Aorta (tissue), 5 donors: ENCODE measurements at regions not wholly inside any gene's neighbourhood (a gene's known extent, or its start where the extent isn't known, plus 50 kb on each side); places are given as distances from the start of the nearest gene placed in this dataset.

Experiments used
- ATAC-seq: fragments of 200-7000 bp; cut with Tn5 transposase; one replicate; pipeline ENCODE4 v1.9.1; 2022; ENCODE audit warnings: moderate library complexity; ENCODE audit not compliant: low FRiP score
- DNase-seq, 2 donors: peaks; one replicate each; pipeline ENCODE4 v3.0.0-alpha.2; 2020
- H3K27ac ChIP-seq, 2 donors: one replicate each; pipeline ENCODE4 v1.5.1; 2013; ENCODE audit warnings: low read length in 2 of 2, mild to moderate bottlenecking in 2 of 2, moderate library complexity in 2 of 2, control low read depth in 1 of 2, inconsistent platforms in 1 of 2, low read depth in 1 of 2
- H3K27me3 ChIP-seq, 2 donors: one replicate each; pipeline ENCODE4 v1.6.1; 2013; ENCODE audit warnings: control low read depth in 1 of 2, low read length in 1 of 2, mild to moderate bottlenecking in 1 of 2, moderate library complexity in 1 of 2; ENCODE audit not compliant: insufficient read depth in 2 of 2, control insufficient read depth in 1 of 2
- H3K36me3 ChIP-seq, 2 donors: one replicate each; pipeline ENCODE4 v1.6.1; 2013; ENCODE audit warnings: control low read depth in 1 of 2, low read length in 1 of 2, mild to moderate bottlenecking in 1 of 2; ENCODE audit not compliant: insufficient read depth in 2 of 2, control insufficient read depth in 1 of 2
- H3K4me1 ChIP-seq, 2 donors: one replicate each; pipeline ENCODE4 v1.6.1; 2013; ENCODE audit warnings: low read length in 2 of 2, control low read depth in 1 of 2, mild to moderate bottlenecking in 1 of 2, moderate library complexity in 1 of 2; ENCODE audit not compliant: insufficient read depth in 2 of 2, control insufficient read depth in 1 of 2
- H3K4me3 ChIP-seq, 2 donors: one replicate each; pipeline ENCODE4 v1.5.1; 2013; ENCODE audit warnings: low read length in 2 of 2, control low read depth in 1 of 2, mild to moderate bottlenecking in 1 of 2
- H3K9me3 ChIP-seq: one replicate; pipeline ENCODE4 v1.6.1; 2013; ENCODE audit warnings: mild to moderate bottlenecking, low read length; ENCODE audit not compliant: control insufficient read depth
- WGBS, 2 donors: extraction: QIAGEN DNeasy Blood & Tissue Kit; methylation state at CpG; one replicate each; pipeline ENCODE4 v1.1.7; 2013; 5-methylcytosine and 5-hydroxymethylcytosine counted together
- intact Hi-C, 2 donors: fragments of 100-400 bp; cut with DNase I; formaldehyde crosslinking; loops; one replicate each; pipeline versions ENCODE4 v1.14.2 to v1.15.0; 2022
- donor health status: healthy with polysubstance abuse.
- donor health status: Bipolar disorder and iron deficiency.
- donor health status: DM: no; HTN: no; CAD: no.
- donor health status: DM: no; HTN: no; CAD: no.
- donor health status: DM: yes; HTN: yes; CAD: no.

- H3K27me3 ChIP-seq, result no peaks in the 10 kb centered on the region
- no peak for DNase-seq
These were observed 58.9 kb upstream of the LINGO1 start for GRCh38 chr15:77691607-77692006.

GRCh38 chr15:77689821-77690220 lies 57.1 kb upstream of the LINGO1 start:
- Histone ChIP-seq H3K9me3 (no peaks in the 10 kb centered on the region), H3K27ac (no peak overlapping the region), H3K36me3 (no peaks in the 10 kb centered on the region), H3K4me3 (no peak overlapping the region), H3K27me3 (no peaks in the 10 kb centered on the region), H3K4me1 (no peaks in the 10 kb centered on the region)
- no peak for DNase-seq
- intact Hi-C loops, result no loop called here
- 71 to 78% methylated on average over 4 of the region's 4 CpGs for WGBS, 2 donors
- ATAC-seq, result no peak

More at GRCh38 chr15:77691607-77692006, 58.9 kb upstream of the LINGO1 start:
- H3K4me1 ChIP-seq, result no peaks in the 10 kb centered on the region
- intact Hi-C loops, result no loop called here
- ATAC-seq, result no peak
- no peaks in the 10 kb centered on the region for H3K36me3 ChIP-seq
- 77 to 79% methylated on average over 14 of the region's 14 CpGs for WGBS, 2 donors
- no peaks in the 10 kb centered on the region for H3K9me3 ChIP-seq
- no peak overlapping the region for H3K4me3 ChIP-seq
- no peak overlapping the region for H3K27ac ChIP-seq

DNA sequence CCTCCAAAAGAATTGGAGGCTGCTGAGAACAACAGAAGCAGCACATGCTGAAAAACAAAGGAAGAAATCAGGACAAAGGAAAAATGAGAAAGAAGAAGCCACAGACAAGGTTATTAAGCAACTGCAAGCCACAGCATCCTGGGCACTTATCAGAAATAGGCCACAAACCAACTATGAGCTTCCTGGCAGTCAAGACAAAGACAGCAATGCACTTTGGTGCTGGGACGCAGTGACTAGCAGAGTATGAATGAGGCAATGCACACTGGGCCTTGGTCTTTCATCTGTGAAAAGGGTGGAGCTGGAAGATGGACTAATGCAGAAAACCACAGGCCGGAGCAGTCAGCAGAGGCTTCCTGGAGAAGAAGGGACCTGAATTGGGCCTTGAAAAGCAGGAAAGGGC lies 56.0 kb upstream of the LINGO1 start:
- WGBS, 2 donors, result 83 to 85% methylated on average over 2 of the region's 2 CpGs
- no peaks in the 10 kb centered on the region for H3K36me3 ChIP-seq
- ATAC-seq (no peak), DNase-seq (no peak)
- no peak overlapping the region for H3K4me3 ChIP-seq
- H3K9me3 ChIP-seq, result no peaks in the 10 kb centered on the region
- intact Hi-C loops, result no loop called here
- H3K27me3 ChIP-seq, result peaks cover 0 to 1% of the 10 kb centered on the region in 2 donors
- no peak overlapping the region for H3K27ac ChIP-seq
- H3K4me1 ChIP-seq, result no peaks in the 10 kb centered on the region

- no peak overlapping the region for H3K27ac ChIP-seq
- H3K9me3 ChIP-seq, result no peaks in the 10 kb centered on the region
- no peaks in the 10 kb centered on the region for H3K36me3 ChIP-seq
- no peaks in the 10 kb centered on the region for H3K4me1 ChIP-seq
- H3K27me3 ChIP-seq, result peaks cover 0 to 1% of the 10 kb centered on the region in 2 donors
- ATAC-seq (no peak), DNase-seq (no peak)
- 77 to 83% methylated on average over 8 of the region's 8 CpGs for WGBS, 2 donors
- intact Hi-C loops, result no loop called here
- H3K4me3 ChIP-seq, result no peak overlapping the region
These were observed 55.6 kb upstream of the LINGO1 start for GRCh38 chr15:77688266-77688665.

GRCh38 chr15:77685082-77685815 lies 52.5 kb upstream of the LINGO1 start:
- ATAC-seq, result no peak
- H3K4me1 ChIP-seq, result no peaks in the 10 kb centered on the region
- H3K36me3 ChIP-seq, result no peaks in the 10 kb centered on the region
- peaks cover 0 to 1% of the 10 kb centered on the region in 2 donors for H3K27me3 ChIP-seq
- intact Hi-C loops, result no loop called here
- 81 to 85% methylated on average over 7 of the region's 7 CpGs for WGBS, 2 donors
- DNase-seq, result no peak
- no peak overlapping the region for H3K4me3 ChIP-seq
- no peak overlapping the region for H3K27ac ChIP-seq
- H3K9me3 ChIP-seq, result no peaks in the 10 kb centered on the region

DNA sequence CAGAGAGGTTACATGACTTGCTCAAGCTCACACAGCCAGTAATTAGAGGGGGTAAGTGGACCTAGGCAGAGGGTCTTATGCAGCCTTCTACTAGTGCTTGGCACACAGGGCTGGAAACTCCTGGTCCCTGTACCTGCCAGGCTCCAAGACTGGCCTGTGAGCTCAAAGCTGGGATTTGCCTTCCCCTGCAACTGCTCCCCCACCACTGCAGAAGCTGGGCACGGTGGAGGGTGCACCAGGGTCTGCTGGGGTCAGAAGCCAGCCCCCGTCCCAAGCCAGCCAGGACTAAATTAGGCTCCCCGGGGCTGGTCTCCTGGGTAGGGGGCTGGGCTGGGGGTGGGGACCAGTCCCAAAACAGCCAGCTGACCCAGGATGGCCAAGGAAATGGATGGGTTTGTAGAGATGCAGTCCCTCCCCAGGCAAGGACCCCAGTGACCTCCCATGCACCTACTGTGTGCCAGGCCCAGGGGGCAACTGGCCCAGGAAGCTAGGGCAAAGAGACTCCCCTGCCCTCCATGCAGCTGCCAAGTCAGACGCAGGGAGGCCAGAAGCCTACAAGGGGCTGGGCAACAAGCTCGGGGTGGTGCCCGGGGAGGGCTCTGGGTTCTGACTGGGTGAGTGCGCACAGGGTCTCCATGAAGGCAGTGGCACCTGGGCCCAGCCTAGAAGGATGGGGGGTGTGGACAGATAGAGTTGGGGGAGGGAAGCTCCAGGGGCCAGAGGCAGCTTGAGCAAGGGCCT lies 51.8 kb upstream of the LINGO1 start:
- intact Hi-C loops, result no loop called here
- Histone ChIP-seq H3K36me3 (no peaks in the 10 kb centered on the region), H3K27ac (no peak overlapping the region), H3K27me3 (peaks cover 0 to 1% of the 10 kb centered on the region in 2 donors), H3K4me1 (no peaks in the 10 kb centered on the region), H3K9me3 (no peaks in the 10 kb centered on the region), H3K4me3 (no peak overlapping the region)
- no peak for DNase-seq
- ATAC-seq, result no peak
- WGBS, 2 donors, result 74 to 75% methylated on average over 7 of the region's 7 CpGs

GRCh38 chr15:77682564-77682963 lies 49.9 kb upstream of the LINGO1 start:
- Histone ChIP-seq H3K4me3 (no peak overlapping the region), H3K4me1 (no peaks in the 10 kb centered on the region), H3K27me3 (peaks cover 0 to 1% of the 10 kb centered on the region in 2 donors), H3K27ac (no peak overlapping the region), H3K36me3 (no peaks in the 10 kb centered on the region), H3K9me3 (no peaks in the 10 kb centered on the region)
- 35 to 39% methylated on average over 9 of the region's 9 CpGs for WGBS, 2 donors
- ATAC-seq (no peak), DNase-seq (no peak)
- intact Hi-C loops, result no loop called here
